ENCODE measurements at regions not wholly inside any gene's neighbourhood (a gene's known extent, or its start where the extent isn't known, plus 50 kb on each side); places are given as distances from the start of the nearest gene placed in this dataset.

DNA sequence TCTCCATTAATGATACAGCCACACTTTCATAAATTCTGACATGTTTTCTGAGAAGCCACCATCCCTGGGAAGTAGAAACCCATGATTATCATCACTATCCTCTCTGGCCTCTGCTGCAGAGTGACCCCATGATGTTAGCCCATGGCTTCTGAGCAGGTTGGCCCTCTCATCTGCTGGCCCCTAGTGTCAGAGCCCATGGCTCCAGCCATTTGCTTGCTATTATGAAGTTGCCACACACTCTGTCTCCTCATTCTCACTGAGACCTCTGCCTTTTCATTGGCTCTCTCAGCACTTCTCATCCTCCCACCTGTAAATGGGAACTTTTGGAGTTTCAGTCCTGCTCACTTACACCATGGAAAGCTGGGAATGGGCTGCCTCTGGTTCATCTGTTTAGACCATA lies 192.7 kb downstream of the GASK1B start:
- H3K4me3 ChIP-seq = no peak overlapping the region
- H3K36me3 ChIP-seq (ENCODE audit: low read depth) = no peaks in the 10 kb centered on the region
- TF ChIP-seq, protein P1, sequence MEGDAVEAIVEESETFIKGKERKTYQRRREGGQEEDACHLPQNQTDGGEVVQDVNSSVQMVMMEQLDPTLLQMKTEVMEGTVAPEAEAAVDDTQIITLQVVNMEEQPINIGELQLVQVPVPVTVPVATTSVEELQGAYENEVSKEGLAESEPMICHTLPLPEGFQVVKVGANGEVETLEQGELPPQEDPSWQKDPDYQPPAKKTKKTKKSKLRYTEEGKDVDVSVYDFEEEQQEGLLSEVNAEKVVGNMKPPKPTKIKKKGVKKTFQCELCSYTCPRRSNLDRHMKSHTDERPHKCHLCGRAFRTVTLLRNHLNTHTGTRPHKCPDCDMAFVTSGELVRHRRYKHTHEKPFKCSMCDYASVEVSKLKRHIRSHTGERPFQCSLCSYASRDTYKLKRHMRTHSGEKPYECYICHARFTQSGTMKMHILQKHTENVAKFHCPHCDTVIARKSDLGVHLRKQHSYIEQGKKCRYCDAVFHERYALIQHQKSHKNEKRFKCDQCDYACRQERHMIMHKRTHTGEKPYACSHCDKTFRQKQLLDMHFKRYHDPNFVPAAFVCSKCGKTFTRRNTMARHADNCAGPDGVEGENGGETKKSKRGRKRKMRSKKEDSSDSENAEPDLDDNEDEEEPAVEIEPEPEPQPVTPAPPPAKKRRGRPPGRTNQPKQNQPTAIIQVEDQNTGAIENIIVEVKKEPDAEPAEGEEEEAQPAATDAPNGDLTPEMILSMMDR (IDR thresholded peaks at IDR 0.05) = no peak
- H3K9me3 ChIP-seq = no peaks in the 10 kb centered on the region
- H3K4me1 ChIP-seq (ENCODE audit: low read depth) = no peaks in the 10 kb centered on the region
- intact Hi-C loops (cut with DNase I, micrococcal nuclease) = no loop called here
- DNase-seq = no peak
- no peak for ATAC-seq

DNA sequence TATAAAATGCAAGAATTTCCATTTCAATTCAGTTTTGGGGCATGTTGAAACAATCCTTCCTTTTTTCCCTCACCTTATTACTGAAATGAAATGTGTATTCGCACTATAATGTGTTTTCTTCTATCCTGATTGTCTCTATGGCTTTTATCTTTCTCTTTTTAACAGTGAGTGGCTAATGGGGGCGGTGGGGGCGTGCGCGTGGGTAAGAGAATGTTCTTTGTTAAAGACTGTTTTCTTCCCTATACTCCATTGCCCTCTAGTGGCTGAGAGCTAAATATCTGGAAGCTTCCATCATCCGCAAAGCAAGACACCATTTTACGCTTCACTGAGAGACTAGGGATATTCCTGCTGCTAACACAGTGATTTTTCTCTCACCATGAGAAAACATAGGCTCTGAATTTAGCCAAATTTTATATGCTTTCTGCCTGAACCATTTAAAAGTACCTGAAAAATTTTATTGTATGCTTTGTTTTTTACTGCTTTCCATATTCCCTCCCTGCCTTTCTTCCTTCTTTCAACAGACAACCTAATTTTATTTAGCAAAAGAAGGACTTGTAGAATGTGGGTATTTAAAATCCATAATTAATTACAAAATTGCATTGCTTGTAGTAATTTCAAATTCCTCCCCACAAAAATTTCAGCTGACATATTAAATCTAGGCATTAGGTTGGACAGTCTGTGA lies 194.0 kb downstream of the GASK1B start:
- H3K4me3 ChIP-seq = no peak overlapping the region
- no peaks in the 10 kb centered on the region for H3K4me1 ChIP-seq (ENCODE audit: low read depth)
- no peaks in the 10 kb centered on the region for H3K9me3 ChIP-seq
- DNase-seq = peak in 2 of 3 donors; percentile 31 to 57
- H3K36me3 ChIP-seq (ENCODE audit: low read depth) = no peaks in the 10 kb centered on the region
- TF ChIP-seq, protein P1 (IDR thresholded peaks at IDR 0.05) = peak; percentile 41
- peak; percentile 72 for ATAC-seq
- intact Hi-C loops (cut with DNase I, micrococcal nuclease) = loop anchor here in 1 of 2 donors (10.0 kb wide), 1 partner anchor 764 kb away; no protein-coding TSS in a partner anchor

DNA sequence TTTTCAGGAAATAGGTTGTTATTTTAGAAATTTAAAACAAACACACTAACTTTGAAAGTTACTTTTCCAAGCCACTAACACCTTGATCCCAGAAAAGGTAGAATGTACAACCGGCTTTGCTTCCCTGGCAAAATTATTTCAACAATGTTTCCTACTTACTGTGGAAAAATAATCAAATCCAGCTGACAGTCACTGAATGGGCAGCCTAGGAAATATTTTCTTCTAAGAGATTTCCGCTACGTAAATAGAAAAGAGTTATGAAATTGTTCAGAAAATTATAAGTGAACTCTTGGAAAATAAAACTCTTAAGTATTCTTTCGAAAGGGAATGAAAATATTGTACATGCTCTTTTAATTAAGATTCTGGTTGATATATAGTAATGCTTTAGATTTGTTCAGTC lies 195.7 kb downstream of the GASK1B start:
- intact Hi-C loops (cut with DNase I, micrococcal nuclease) = loop anchor here in 1 of 2 donors (10.0 kb wide), 1 partner anchor 762 kb away; no protein-coding TSS in a partner anchor
- H3K9me3 ChIP-seq = no peaks in the 10 kb centered on the region
- H3K4me3 ChIP-seq = no peak overlapping the region
- ATAC-seq (no peak), DNase-seq (no peak)
- H3K4me1 ChIP-seq (ENCODE audit: low read depth) = no peaks in the 10 kb centered on the region
- no peaks in the 10 kb centered on the region for H3K36me3 ChIP-seq (ENCODE audit: low read depth)
- TF ChIP-seq, protein P1 (IDR thresholded peaks at IDR 0.05) = no peak

DNA sequence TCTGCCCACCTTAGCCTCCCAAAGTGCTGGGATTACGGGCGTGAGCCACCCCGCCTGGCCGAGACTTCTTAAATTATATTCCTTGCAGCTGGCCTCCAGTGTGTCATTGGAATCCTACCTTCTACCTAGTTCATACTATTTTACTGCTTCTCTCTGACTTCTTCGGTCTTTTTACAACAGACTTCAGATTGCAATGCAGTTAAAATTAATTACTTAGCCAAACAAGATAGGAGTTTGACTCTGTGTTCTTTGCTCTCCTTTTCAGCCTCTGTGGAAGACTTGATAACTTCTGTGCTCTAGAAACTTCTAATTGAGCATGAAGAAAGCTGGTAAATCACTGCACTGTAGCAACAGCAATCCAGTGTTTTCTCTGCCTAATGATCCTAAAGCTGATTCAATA lies 199.5 kb downstream of the GASK1B start:
- H3K9me3 ChIP-seq = no peaks in the 10 kb centered on the region
- H3K4me3 ChIP-seq = no peak overlapping the region
- no peaks in the 10 kb centered on the region for H3K4me1 ChIP-seq (ENCODE audit: low read depth)
- DNase-seq (no peak), ATAC-seq (no peak)
- intact Hi-C loops (cut with DNase I, micrococcal nuclease) = loop anchor here in 1 of 2 donors (10.0 kb wide), 1 partner anchor 758 kb away; no protein-coding TSS in a partner anchor
- TF ChIP-seq, protein P1 (IDR thresholded peaks at IDR 0.05) = no peak
- H3K36me3 ChIP-seq (ENCODE audit: low read depth) = no peaks in the 10 kb centered on the region

DNA sequence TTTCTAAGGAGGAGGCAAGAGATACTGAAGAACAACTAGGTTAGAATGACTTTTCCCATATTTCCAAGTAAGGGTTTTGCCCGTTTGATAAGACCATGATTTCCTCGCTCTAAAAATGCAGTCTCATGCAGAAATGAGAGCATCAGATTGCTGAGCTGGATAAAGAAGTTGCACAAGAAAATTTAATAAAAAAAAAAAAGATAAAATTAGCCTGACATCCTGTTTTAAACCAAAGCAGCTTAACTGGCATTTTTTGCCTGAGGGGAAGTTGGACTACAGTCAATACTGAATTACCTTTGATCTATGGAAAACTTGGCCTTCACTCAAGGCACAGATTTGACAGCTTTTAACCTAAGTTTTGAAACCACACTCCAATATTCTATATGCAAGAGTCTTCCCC lies 208.4 kb downstream of the GASK1B start:
- no peak for ATAC-seq
- TF ChIP-seq, protein P1 (IDR thresholded peaks at IDR 0.05) = no peak

More for the DNA sequence above, 208.4 kb downstream of the GASK1B start:
- DNase-seq = no peak
- Histone ChIP-seq H3K4me1 (ENCODE audit: low read depth) (no peaks in the 10 kb centered on the region), H3K9me3 (no peaks in the 10 kb centered on the region), H3K4me3 (no peak overlapping the region), H3K36me3 (ENCODE audit: low read depth) (no peaks in the 10 kb centered on the region)
- intact Hi-C loops (cut with DNase I, micrococcal nuclease) = no loop called here

All from mucosa of descending colon (tissue), 3 donors.